Esophagus squamous epithelium (tissue), 4 donors: ENCODE measurements at regions not wholly inside any gene's neighbourhood (a gene's known extent, or its start where the extent isn't known, plus 50 kb on each side); places are given as distances from the start of the nearest gene placed in this dataset.

Experiments used
- POLR2A ChIP-seq, 4 donors: fragments of 450-650 bp; IDR thresholded peaks; one replicate each; pipeline ENCODE4 v1.6.1; 2017; ENCODE audit warnings: antibody characterized with exemption in 4 of 4, mild to moderate bottlenecking in 4 of 4, moderate library complexity in 3 of 4
- TF ChIP-seq, protein P1 (sequence below), 6 experiments: fragments of 450-650 bp in 4 of 6; fragments of 200-600 bp in 2 of 6; sonication (generic) in 2 of 6; IDR thresholded peaks; one replicate each; pipeline ENCODE4 v1.5.1; 2016 to 2019; ENCODE audit warnings: antibody characterized with exemption in 6 of 6, mild to moderate bottlenecking in 4 of 6, moderate library complexity in 4 of 6

DNA sequence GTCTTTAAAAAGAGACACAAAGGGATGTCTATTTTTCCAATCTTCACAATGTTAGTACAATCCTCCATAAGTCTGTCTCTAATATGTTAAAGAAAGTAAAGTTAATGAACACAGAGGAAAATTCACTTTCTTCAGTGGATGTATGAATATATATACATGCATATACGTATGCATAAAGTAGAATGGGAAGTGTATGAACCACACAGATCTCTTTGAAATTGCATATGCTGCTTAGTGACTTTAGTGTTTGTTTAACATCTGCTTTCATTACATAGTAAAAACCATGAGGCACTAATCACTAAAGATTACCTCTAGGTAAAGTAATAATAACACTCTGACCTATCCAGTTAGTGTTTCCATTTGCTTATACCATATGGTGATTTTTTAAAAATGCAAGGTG lies 451.2 kb downstream of the SEMA3D start:
- TF ChIP-seq, protein P1, sequence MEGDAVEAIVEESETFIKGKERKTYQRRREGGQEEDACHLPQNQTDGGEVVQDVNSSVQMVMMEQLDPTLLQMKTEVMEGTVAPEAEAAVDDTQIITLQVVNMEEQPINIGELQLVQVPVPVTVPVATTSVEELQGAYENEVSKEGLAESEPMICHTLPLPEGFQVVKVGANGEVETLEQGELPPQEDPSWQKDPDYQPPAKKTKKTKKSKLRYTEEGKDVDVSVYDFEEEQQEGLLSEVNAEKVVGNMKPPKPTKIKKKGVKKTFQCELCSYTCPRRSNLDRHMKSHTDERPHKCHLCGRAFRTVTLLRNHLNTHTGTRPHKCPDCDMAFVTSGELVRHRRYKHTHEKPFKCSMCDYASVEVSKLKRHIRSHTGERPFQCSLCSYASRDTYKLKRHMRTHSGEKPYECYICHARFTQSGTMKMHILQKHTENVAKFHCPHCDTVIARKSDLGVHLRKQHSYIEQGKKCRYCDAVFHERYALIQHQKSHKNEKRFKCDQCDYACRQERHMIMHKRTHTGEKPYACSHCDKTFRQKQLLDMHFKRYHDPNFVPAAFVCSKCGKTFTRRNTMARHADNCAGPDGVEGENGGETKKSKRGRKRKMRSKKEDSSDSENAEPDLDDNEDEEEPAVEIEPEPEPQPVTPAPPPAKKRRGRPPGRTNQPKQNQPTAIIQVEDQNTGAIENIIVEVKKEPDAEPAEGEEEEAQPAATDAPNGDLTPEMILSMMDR (IDR thresholded peaks at IDR 0.05) = no peak
- no peak for TF ChIP-seq POLR2A (IDR thresholded peaks at IDR 0.05)
